OCI-LY1 (cell line): ENCODE measurements at regions not wholly inside any gene's neighbourhood (a gene's known extent, or its start where the extent isn't known, plus 50 kb on each side); places are given as distances from the start of the nearest gene placed in this dataset.
"Not testable (repeated sequence)": the region's sequence is repeated elsewhere in the genome, so short reads cannot be mapped to it uniquely, and the experiment has no call there.

Experiments
- EZH2 ChIP-seq: fragments of 200-600 bp; sonication (generic), shearing (Covaris generic); IDR thresholded peaks from 2 replicates; pipeline ENCODE4 v1.8.0; 2017; ENCODE audit warnings: borderline replicate concordance, mixed run types, mild to moderate bottlenecking, antibody characterized with exemption, low read length, moderate library complexity, mixed read lengths
- TF ChIP-seq, protein P1 (sequence below): fragments of 200-600 bp; sonication (generic), shearing (Covaris generic); IDR thresholded peaks from 2 replicates; pipeline ENCODE4 v1.5.1; 2017; ENCODE audit warnings: mild to moderate bottlenecking, antibody characterized with exemption, low read length, moderate library complexity, mixed read lengths

DNA sequence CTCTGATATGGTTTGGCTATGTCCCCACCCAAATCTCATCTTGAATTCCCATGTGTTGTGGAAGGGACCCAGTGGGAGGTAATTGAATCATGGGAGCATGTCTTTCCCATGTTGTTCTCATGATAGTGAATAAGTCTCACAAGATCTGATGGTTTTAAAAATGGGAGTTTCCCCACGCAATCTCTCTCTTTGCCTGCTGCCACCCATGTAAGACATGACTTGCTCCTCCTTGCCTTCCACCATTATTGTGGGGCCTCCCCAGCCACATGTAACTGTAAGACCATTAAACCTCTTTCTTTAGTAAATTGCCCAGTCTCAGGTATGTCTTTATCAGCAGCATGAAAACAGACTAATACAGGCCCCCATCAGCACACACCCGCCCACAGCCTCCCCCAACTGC lies 356.0 kb upstream of the POU5F2 start:
- TF ChIP-seq, protein P1, sequence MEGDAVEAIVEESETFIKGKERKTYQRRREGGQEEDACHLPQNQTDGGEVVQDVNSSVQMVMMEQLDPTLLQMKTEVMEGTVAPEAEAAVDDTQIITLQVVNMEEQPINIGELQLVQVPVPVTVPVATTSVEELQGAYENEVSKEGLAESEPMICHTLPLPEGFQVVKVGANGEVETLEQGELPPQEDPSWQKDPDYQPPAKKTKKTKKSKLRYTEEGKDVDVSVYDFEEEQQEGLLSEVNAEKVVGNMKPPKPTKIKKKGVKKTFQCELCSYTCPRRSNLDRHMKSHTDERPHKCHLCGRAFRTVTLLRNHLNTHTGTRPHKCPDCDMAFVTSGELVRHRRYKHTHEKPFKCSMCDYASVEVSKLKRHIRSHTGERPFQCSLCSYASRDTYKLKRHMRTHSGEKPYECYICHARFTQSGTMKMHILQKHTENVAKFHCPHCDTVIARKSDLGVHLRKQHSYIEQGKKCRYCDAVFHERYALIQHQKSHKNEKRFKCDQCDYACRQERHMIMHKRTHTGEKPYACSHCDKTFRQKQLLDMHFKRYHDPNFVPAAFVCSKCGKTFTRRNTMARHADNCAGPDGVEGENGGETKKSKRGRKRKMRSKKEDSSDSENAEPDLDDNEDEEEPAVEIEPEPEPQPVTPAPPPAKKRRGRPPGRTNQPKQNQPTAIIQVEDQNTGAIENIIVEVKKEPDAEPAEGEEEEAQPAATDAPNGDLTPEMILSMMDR, result not testable (repeated sequence)
- not testable (repeated sequence) for TF ChIP-seq EZH2
